Fibroblast of lung (primary cell): ENCODE measurements at regions not wholly inside any gene's neighbourhood (a gene's known extent, or its start where the extent isn't known, plus 50 kb on each side); places are given as distances from the start of the nearest gene placed in this dataset.

Source experiments
- EZH2 ChIP-seq: IDR thresholded peaks from 2 replicates; pipeline ENCODE4 v1.5.1; 2012; ENCODE audit warnings: low read length, control low read depth, mild to moderate bottlenecking; ENCODE audit errors: missing control alignments
- TF ChIP-seq, protein P1 (sequence below), 2 donors: IDR thresholded peaks in 1 of 2; conservative IDR thresholded peaks in 1 of 2; 1 replicate in 1 of 2; 2 replicates in 1 of 2; pipeline ENCODE4 v1.5.1; 2011 to 2012; ENCODE audit warnings: low read length in 2 of 2, control low read depth in 1 of 2, inconsistent platforms in 1 of 2, low read depth in 1 of 2, mild to moderate bottlenecking in 1 of 2

- TF ChIP-seq, protein P1, sequence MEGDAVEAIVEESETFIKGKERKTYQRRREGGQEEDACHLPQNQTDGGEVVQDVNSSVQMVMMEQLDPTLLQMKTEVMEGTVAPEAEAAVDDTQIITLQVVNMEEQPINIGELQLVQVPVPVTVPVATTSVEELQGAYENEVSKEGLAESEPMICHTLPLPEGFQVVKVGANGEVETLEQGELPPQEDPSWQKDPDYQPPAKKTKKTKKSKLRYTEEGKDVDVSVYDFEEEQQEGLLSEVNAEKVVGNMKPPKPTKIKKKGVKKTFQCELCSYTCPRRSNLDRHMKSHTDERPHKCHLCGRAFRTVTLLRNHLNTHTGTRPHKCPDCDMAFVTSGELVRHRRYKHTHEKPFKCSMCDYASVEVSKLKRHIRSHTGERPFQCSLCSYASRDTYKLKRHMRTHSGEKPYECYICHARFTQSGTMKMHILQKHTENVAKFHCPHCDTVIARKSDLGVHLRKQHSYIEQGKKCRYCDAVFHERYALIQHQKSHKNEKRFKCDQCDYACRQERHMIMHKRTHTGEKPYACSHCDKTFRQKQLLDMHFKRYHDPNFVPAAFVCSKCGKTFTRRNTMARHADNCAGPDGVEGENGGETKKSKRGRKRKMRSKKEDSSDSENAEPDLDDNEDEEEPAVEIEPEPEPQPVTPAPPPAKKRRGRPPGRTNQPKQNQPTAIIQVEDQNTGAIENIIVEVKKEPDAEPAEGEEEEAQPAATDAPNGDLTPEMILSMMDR (conservative IDR thresholded peaks at IDR 0.05 in 1 of 2, IDR thresholded peaks at IDR 0.05 in 1 of 2; ENCODE audit: low read depth in 1 of 2, low read length in 2 of 2), result no peak
- TF ChIP-seq EZH2, result no peak
These were observed 119.5 kb upstream of the SPATA12 start for GRCh38 chr3:56940976-56941375.
